NCI-H524 (cell line): ENCODE measurements at regions not wholly inside any gene's neighbourhood (a gene's known extent, or its start where the extent isn't known, plus 50 kb on each side); places are given as distances from the start of the nearest gene placed in this dataset.
"Not testable (repeated sequence)": the region's sequence is repeated elsewhere in the genome, so short reads cannot be mapped to it uniquely, and the experiment has no call there.

Experiments used
- DNase-seq, 2 experiments: peaks; one replicate each; lab custom pipeline; 2025; lab: John Stamatoyannopoulos, UW

- no peak for DNase-seq
These were observed 50.9 kb downstream of the ANXA2R start for GRCh38 chr5:42989190-42989589.

DNA sequence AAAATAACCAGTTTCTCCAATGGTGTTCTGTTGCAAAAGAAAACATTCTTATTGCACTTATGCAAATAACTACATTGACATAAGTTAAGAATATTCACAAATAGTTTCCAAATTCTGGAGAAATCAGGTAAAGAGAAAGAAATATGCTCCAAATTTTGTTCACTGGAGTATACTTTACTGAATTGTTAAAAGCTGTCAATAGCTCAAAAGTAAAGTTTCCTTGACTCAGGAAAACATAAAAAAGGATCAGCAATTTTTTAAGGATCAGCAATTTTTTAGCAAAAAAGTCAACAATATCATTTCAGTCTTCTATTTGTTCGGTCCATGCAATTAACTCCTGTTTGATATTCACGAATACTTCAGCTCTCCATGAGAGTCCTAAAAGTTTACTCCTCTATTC is 51.6 kb downstream of the ANXA2R start:
- DNase-seq: no peak

DNA sequence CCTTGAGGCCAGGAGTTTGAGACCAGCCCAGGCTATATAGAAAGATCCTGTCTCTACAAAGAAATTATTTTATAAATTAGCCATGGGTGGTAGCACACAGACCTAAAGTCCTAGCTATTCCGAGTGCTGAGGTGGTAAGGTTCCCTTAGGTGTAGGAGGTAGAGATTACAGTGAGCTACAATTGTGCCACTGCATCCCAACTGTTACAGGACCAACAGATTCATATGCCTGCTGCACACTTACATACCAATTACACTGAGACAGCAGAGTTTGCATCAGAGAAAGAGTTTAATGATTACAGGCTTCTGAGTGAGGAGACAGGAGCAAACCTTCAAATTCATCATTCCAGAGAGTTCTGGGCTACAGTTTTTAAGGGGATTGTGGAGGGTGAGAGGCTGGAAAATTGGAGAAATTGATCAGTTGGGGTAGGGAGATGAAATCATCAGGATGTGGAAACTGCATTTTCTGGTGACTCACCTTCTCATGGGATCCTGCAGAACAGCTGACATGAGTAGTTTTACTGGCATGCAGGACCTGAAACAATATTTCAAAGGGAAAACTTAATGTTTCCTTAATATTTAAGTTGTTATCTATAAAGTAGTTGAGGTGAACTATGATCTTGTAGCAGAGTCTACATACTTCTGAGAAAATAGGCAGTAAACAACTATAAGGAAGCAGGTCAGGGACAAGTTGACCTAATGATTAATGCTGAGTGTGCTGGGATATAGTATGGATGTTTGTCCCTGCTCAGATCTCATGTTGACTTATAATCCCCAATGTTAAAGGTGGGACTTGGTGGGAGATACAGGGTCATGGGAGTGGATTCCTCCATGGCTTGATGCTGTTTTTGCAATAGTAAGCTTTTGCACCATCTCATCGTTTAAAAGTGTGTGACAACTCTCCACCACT is 54.7 kb downstream of the ANXA2R start:
- DNase-seq: no peak

- no peak for DNase-seq
These were observed 55.8 kb downstream of the ANXA2R start for GRCh38 chr5:42984307-42984706.

- peak; percentile 83 to 85 for DNase-seq
These were observed 58.0 kb downstream of the ANXA2R start for GRCh38 chr5:42982107-42982622.

DNA sequence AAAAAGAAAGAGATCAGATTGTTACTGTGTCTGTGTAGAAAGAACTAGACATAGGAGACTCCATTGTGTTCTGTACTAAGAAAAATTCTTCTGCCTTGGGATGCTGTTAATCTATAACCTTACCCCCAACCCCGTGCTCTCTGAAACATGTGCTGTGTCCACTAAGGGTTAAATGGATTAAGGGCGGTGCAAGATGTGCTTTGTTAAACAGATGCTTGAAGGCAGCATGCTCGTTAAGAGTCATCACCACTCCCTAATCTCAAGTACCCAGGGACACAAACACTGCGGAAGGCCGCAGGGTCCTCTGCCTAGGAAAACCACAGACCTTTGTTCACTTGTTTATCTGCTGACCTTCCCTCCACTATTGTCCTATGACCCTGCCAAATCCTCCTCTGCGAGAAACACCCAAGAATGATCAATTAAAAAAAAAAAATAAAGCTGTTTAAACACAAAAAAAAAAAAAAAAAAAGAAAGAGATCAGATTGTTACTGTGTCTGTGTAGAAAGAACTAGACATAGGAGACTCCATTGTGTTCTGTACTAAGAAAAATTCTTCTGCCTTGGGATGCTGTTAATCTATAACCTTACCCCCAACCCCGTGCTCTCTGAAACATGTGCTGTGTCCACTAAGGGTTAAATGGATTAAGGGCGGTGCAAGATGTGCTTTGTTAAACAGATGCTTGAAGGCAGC is 58.6 kb downstream of the ANXA2R start:
- DNase-seq: not testable (repeated sequence)

DNA sequence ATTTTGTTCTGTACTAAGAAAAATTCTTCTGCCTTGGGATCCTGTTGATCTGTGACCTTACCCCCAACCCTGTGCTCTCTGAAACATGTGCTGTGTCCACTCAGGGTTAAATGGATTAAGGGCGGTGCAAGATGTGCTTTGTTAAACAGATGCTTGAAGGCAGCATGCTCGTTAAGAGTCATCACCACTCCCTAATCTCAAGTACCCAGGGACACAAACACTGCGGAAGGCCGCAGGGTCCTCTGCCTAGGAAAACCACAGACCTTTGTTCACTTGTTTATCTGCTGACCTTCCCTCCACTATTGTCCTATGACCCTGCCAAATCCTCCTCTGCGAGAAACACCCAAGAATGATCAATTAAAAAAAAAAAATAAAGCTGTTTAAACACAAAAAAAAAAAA is 59.1 kb downstream of the ANXA2R start:
- not testable (repeated sequence) for DNase-seq

DNA sequence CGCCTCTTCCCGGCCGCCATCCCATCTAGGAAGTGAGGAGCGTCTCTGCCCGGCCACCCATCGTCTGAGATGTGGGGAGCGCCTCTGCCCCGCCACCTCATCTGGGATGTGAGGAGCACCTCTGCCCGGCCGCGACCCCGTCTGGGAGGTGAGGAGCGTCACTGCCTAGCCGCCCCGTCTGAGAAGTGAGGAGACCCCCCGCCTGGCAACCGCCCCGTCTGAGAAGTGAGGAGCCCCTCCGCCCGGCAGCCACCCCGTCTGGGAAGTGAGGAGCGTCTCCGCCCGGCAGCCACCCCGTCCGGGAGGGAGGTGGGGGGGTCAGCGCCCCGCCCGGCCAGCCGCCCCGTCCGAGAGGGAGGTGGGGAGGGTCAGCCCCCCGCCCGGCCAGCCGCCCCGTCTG is 59.7 kb downstream of the ANXA2R start:
- DNase-seq: not testable (repeated sequence)

- not testable (repeated sequence) for DNase-seq
These were observed 60.9 kb downstream of the ANXA2R start for GRCh38 chr5:42979242-42979641.

DNA sequence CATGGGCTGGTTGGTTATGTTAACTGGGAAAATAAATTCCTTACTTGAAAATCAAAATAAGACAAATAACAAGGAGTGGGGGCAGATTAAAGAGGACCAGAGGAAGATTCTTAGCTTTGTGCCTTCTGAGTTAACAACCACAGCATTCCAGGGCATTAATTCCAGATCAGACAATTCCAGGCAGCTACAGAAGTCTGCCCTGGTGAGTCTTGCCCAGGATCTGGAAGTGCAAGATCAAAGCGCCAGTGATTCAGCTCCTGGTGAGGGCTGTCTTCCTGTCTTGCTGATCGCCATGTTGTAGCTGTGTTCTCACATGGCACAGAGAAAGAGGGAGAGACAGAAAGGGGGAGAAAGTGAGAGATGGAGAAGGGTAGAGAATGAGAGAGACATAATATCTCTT is 65.6 kb downstream of the ANXA2R start:
- no peak for DNase-seq

- peak; percentile 7 to 23 for DNase-seq
These were observed 69.2 kb downstream of the ANXA2R start for GRCh38 chr5:42970636-42971559.

DNA sequence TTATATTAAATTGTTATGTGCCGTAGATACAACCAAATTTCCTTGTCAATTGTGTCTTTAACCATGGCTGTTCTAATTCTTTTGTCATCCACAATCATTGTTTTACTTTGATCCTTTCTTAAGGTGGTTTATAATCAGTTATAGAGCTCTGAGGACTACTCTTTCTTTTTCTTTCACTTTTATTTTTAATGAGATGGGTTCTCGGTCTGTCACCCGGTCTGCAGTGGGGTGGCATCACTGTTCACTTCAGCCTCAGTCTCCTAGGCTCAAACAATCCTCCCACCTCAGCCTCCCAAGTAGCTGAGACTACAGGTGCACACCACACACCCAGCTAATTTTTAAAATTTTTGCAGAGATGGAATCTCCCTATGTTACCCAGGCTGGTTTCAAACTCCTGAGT is 74.2 kb downstream of the ANXA2R start:
- no peak for DNase-seq

DNA sequence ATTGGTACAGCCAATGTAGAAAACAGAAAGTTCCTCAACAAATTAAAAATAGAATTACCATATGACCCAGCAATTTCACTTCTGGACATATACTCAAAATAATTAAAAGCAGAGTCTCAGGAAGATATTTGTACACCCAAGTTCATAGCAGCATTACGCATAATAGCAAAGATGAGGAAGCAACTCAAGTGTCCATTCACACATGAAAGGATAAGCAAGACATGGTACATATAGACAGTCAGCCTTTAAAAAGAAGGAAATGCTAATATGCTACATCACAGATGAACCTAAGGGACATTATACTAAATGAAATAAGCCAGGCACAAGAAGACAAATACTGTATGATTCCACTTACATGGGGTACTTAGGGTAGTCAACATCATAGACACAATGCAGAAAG is 76.7 kb downstream of the ANXA2R start:
- DNase-seq: no peak

- no peak for DNase-seq
These were observed 78.0 kb downstream of the ANXA2R start for GRCh38 chr5:42962124-42962523.

DNA sequence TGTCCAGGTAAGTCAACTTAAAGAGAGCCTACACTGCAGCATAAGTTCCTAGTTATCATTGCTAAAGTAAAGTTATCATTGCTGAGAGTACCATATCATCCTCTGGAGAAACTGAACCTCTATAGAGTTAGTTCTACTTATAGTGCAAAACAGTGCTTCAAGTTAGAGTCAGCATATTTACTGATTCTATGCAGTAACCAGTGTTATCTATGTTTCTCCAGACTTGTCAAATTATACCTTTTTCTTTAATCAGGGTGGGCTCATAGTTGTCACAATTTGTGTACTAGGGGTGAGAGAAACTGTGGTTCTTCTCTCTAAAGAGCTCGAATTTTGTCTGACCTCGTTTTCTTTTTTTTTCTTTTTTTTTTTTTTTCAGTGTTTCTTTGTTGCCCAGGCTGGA is 79.6 kb downstream of the ANXA2R start:
- DNase-seq: no peak

DNA sequence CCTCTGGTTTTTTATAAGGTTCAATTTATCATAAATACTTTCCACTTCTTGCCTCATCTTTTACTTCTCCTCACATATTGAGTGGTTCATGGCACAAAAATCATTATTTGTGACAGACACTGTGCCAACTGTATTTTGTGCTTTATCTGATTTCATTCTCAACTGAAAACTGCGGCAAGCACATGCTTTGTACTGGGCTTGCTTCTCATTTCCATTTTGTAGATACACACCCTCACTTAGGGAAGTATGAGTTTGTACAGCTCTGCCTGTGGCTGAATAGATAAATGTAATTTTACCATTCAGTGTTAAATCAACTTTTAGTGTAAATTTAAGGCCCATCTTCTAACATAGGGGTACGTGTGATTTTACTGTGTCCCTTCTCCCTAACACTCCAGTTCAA is 83.6 kb downstream of the ANXA2R start:
- DNase-seq: no peak

- DNase-seq: no peak
These were observed 87.1 kb downstream of the ANXA2R start for GRCh38 chr5:42953041-42953440.

GRCh38 chr5:42952578-42952974 is 87.5 kb downstream of the ANXA2R start:
- DNase-seq: peak in 1 of 2 experiments; percentile 14

DNA sequence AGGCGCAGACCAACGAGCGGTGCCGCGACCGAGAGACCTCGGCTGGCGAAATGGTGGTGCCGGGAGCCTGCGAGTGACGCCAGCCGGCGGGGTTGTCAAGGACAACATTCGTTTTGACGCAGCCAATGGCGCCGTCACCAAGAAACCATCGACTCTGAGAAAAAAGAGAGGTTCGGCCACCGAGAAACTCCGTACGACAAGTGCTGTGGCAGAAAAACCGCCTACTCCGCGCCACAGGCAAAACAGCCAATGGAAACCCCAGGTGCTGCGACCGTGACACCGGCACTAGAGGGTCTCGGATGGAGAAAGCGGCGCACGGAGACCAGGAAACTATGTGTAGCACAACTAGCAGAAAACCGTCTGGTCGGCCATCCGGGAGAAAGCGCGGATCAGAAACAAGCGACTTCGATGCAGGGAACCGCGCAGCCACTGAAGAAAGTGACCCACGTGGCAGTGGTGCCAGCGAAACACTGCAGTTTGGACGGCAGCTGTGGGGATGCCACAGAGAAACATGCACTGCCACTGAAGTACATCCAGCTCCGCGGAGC is 88.8 kb downstream of the ANXA2R start:
- peak; percentile 42 to 71 for DNase-seq

DNA sequence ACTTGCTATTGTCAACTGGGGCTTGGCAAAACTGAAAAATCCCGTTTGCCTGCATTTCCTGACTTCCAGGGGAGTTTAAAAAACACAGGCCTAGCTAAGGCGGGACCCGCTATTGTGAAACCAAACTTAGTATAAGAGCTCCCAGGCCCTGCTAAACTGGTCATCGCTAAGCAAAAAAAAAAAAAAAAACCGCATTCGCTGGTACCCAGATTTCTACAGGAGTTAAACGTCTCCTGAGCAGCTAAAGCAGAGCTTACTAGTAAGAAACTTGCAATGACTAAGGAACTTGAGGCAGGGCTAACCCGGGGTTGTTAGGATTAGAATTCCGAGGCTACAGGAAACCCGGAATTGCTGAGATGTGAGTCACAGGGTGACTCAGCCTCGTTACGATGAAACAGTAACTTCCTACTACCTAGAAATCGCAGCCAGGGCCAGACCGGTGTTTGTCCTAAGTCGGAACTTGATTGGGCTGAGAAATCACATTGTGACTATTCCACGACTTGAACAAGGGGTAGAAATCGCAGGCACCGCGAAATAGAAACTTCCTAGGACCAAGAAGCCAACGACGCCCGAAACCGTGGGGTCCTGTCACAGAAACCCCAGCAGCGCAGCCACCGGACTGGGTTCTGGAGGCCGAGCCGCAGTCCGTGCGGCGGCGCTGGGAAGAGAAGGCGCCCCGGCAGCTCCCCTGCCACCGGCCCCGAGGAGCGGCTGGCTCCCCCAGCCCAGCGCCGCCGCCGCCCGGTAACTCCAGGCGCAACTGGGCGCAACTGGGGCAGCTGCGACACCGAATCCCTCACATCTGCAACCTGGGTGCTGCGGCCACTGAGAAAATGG is 89.4 kb downstream of the ANXA2R start:
- peak; percentile 32 to 44 for DNase-seq

DNA sequence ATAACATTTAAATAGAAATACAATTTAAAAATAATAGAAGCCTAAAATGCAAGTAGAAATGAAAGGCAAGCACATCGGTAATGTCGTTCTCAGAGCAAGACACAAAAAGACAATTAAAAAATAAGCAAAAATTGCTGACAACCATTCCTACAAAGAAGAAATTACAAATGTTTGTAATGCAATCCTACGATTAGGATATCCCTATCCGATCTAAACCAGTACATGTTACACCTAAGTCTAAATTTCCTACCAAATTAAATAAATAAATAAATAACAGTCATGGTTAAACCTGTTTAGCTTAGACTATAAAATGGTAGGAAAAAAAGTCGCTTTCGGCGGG is 90.0 kb downstream of the ANXA2R start:
- no peak for DNase-seq
